Fibroblast of lung (primary cell): ENCODE measurements at regions not wholly inside any gene's neighbourhood (a gene's known extent, or its start where the extent isn't known, plus 50 kb on each side); places are given as distances from the start of the nearest gene placed in this dataset.

Experiments
- EZH2 ChIP-seq: IDR thresholded peaks from 2 replicates; pipeline ENCODE4 v1.5.1; 2012; ENCODE audit warnings: low read length, control low read depth, mild to moderate bottlenecking; ENCODE audit errors: missing control alignments
- TF ChIP-seq, protein P1 (sequence below), 2 donors: IDR thresholded peaks in 1 of 2; conservative IDR thresholded peaks in 1 of 2; 1 replicate in 1 of 2; 2 replicates in 1 of 2; pipeline ENCODE4 v1.5.1; 2011 to 2012; ENCODE audit warnings: low read length in 2 of 2, control low read depth in 1 of 2, inconsistent platforms in 1 of 2, low read depth in 1 of 2, mild to moderate bottlenecking in 1 of 2

DNA sequence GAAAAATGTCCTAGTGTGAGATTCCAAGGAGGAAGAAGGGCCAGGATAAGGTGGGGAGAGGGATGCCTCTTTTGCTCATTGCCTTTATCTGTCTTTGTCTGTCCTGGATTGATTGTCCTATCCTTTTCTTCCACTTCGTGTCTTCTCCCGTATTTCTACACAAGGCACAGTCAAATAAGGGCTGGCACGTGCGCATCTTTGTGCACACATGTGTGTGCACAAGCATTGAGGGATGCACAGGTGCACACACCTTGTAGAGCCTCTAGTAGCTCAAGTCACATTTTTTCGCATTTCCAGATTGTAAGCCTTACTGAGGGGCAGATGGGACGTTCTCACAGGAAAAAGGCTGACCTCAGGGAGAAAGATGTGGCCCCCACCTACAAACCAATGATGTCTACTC is 170.2 kb upstream of the TNP1 start:
- TF ChIP-seq, protein P1, sequence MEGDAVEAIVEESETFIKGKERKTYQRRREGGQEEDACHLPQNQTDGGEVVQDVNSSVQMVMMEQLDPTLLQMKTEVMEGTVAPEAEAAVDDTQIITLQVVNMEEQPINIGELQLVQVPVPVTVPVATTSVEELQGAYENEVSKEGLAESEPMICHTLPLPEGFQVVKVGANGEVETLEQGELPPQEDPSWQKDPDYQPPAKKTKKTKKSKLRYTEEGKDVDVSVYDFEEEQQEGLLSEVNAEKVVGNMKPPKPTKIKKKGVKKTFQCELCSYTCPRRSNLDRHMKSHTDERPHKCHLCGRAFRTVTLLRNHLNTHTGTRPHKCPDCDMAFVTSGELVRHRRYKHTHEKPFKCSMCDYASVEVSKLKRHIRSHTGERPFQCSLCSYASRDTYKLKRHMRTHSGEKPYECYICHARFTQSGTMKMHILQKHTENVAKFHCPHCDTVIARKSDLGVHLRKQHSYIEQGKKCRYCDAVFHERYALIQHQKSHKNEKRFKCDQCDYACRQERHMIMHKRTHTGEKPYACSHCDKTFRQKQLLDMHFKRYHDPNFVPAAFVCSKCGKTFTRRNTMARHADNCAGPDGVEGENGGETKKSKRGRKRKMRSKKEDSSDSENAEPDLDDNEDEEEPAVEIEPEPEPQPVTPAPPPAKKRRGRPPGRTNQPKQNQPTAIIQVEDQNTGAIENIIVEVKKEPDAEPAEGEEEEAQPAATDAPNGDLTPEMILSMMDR (conservative IDR thresholded peaks at IDR 0.05 in 1 of 2, IDR thresholded peaks at IDR 0.05 in 1 of 2; ENCODE audit: low read depth in 1 of 2, low read length in 2 of 2), result no peak
- TF ChIP-seq EZH2, result no peak
